GM18907 (cell line): ENCODE measurements at regions not wholly inside any gene's neighbourhood (a gene's known extent, or its start where the extent isn't known, plus 50 kb on each side); places are given as distances from the start of the nearest gene placed in this dataset.
A peak's percentile ranks its signal among the peaks of the same experiment; 100 is the strongest.

Experiments used
- ATAC-seq: cut with Tn5 transposase; IDR thresholded peaks from one replicate; pipeline ENCODE4 v1.9.1; 2021; ENCODE audit warnings: mild to moderate bottlenecking, moderate library complexity; ENCODE audit not compliant: unreplicated experiment

DNA sequence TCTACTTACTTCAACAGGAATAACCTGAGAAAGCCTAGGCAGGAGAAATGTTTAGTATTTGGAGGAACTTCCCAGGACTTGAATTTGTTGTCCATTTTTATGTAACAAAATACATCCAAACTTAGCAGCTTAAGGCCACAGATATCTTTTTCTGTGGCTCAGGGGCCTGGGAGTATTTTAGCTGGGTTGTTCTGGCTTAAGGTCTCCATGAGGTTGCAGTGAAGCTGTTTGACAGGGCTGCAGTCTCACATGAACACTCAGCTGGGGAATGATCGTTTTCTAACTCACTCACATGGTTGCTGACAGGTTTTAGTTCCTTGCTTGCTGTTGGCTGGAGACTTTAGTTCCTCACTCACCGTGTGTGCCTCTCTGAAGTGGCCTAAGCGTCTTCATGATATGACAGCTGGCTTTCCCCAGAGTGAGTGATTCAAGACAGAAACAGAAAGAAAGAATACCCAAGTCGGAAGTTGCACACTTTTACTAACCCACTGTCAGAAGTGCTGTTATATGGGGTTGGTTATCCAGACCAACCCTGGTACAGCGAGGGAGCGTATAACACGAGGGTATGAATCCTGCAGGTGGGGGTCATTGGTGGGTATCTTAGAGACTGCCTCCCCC is 229.7 kb upstream of the TBL1XR1 start:
- peak; percentile 99 for ATAC-seq

DNA sequence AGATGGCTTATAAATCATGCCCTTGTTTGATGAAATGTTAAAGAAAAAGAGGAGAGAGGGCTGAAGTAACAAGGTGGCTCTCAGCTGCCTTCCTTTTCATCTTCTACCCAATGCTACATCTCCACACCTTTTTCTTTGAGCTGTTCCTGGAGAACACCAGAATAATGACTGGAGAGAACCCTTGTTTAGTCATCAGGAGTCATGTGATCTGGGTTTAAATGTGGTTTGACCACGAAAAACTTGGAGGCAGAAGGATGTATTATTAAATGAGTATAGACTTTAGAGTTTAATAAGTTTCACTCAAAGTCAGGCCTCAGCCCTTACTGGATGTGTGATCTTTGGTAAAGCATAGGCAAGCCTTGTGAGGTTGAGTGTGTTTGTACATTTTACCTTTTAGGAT is 230.3 kb upstream of the TBL1XR1 start:
- ATAC-seq, result no peak

DNA sequence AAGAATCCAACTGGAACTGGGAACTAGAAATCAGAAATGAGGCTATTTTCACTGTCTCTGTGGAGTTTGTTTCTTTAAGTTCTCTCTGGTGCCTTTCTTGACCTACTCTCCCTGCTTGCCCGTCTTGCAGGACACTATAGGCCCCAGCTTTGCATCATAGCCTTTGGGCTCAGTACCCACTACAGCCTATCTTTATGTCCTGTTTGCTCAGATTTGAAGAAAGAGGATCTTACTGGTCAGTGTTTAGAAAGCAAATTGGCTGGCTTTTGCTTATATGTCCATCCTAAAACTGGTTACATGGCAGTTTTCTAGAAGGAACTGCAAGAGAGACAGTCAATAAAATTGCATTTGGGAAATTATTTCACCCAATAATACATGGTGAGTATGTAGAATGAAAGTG is 231.8 kb upstream of the TBL1XR1 start:
- no peak for ATAC-seq

DNA sequence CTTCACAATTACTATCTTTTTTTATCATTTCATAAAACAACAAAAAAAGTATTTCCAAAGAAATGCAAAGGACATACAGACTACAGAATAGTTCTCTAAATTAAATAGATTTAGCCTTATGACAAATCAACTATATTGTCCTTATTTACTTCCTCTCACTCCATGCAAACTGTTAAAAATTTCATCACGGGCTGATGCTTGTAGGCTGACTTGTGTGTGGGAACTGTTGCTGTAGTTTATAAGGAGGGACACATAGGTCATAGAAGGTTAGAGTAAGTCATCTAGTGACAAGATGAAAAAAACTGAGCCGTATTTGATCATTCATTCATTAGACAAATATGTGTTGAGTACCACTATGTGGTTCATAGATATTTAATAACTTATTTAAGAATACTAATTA is 232.5 kb upstream of the TBL1XR1 start:
- ATAC-seq, result no peak

DNA sequence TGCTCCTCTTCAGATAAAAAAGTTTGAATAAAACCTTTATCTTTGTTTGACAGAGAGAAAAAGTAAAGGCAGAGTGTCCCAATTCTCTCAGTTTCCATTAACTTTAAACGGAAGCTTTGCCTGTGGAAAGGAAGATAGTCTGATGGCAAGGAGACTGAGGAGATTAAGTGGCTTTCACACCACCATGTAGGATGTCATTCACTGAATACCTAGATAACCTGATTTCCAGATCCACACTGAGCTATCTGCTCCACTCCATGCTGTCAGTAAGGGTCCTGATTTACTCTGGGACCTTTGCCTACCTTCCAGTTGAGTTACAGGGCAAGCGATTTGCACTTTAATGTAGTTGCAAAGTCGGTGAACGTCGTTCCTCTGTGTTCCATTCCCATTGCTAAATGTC is 233.4 kb upstream of the TBL1XR1 start:
- ATAC-seq, result no peak

DNA sequence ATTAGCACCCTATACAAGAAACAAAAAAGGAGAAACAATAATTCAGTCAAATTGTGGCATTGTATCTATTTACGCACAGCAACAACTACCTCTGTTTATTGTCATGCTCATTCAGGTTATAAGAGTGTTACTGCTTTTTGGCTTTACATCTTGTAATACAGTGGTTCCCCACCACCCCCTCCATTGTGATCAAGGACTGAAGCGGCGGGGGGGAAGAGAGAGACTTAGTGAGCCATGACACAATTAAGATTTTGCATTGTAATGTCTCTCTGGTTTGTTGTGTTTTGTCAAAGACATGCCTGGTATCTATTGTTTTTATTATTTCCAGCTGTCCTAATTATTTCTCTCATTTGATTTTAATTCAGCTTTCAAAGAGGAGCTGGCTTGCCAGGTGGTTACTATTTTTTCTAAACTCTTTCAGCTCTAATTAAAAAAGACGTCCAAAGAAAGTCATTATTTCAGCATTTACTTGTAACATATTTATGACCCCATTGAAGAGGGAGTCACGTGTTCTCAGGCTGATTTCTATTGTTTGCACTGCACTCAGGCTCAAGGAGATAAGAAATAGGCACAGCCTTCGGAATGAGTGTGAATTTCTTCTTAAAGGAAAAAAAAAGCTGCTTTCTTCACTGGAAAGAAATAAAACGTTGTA is 234.4 kb upstream of the TBL1XR1 start:
- ATAC-seq, result no peak

DNA sequence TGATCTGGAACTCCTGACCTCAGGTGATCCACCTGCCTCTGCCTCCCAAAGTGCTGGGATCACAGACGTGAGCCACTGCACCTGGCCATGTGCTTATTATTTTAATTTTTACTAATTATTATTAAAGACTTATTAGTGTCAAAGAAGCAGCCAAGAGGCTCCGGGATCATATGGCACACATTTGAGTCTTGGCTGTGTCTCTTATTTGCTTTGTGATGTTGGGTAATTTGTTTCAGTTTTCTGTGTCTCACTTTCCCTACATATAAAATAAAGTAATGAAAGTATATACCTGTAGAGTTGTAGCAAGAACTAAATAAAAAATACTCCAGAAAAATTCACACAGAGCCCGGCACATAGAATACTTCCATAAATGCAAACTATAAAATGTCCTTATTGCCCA is 238.0 kb upstream of the TBL1XR1 start:
- ATAC-seq, result no peak

DNA sequence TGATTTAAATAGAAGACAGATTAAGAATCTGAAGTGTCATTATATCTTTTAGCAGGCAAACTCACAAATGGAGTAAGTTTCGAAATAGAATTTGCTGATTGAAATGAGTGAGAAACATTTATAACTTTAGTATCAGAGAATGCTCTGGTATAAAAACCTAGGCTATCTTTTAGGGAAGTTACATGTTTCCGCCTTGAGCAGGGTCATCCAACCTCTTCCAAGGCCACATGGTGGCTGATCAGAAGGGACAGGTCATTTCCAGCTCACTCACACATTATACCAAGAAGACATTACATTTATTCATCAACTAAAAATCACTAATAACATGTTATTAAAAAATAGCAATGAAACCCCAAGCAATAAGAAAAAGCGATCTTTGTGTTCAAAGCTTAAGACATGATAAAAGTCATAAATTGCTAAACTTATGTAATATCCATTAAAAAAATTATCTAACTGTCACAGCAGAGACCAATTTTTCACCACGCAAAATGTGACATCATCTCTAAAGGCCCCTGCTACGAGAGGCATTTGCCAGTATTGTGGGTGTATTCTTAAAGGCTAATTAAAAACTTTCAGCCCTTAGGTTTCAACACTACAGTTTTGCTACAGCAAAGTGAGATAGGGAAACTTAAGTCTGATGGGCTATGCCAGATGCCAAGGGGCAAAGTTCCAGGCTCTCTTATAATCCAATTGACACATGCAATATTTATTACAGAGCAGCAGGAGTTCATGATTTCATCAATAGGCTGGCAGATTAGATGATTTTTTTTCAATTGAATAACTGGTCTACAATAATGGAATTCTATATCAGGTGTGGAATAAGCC is 240.4 kb upstream of the TBL1XR1 start:
- ATAC-seq, result no peak

DNA sequence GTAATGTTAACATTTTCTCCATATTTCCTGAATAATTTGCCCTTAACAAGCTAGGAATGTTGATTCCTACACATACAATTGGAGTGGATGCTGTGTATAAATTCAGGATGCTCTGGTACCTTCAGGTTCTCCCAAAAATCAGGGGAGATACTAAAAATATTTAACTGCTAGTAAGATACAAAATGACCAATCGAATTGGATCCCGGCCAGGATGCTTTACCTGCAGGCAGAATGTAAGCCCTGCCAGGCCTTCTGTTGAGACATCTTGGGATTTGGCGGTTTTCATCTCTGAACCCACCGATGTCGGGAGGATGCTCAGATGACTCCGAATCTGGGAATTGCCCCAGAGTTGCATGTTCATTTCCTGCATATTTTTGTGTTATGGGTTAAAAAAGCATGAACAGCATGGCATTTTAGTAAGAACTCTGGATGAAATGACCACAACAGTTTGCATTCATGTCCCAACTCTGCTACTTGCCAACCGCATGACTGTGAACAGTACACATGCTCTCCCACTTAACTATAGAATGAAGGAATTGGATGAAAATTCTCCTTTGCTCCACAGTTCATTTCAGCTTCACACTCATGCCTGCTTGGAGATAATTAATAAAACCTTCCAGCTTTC is 241.4 kb upstream of the TBL1XR1 start:
- no peak for ATAC-seq

DNA sequence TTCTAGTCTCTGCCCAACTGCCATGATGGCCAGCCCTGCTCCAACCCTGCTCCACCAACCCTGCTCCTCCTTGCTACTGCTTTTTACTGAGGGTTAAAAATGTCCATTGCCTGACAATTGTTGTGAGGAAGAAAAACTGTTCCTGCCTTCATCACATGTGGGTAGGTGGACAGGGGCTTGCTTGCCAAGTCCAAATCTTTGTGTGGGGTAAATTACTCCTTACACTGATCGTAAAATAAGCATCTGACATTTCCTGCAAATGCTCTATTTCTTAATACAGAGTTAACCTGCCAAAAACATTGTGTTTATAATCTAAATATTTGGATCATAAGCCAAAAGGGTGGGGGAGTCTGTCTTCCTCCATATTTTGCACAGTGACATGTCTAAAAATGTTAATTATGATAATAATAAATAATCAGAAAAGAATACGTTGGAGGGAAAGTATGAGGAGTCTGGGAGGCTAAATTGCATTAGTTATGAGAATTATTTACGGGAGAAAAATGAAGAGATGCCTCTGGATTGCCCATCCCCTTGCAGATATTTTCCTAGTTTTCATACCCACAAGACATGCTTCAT is 242.5 kb upstream of the TBL1XR1 start:
- no peak for ATAC-seq

DNA sequence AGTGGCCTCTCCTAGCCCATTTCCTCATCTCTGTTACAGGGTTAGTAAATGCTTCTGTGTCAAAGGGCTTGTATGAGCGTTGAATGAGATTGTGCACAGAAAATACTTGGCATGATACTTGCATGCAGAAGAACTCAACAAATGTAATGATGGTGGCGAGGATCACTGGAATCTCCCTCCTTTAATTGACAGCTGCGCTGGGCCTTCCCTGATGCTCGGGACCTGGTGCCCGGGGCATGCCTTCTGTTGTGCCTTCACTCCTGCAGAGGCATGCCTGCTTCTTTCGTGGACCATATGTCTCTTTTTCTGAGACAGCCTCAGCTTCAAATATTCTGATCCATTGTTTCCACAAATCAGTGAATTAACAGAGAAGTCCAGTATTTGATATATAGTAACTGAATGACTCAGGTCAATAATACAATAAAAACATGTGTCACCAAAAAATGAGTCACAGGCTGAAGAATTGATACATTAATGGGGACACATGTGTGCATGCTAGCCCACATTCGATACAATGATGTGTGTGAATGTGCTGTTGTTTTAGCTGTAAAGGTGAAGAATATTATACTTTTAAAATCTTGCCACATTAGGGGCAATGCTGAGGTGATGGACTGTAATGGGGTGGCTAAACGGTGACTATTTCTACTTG is 243.3 kb upstream of the TBL1XR1 start:
- ATAC-seq, result no peak

DNA sequence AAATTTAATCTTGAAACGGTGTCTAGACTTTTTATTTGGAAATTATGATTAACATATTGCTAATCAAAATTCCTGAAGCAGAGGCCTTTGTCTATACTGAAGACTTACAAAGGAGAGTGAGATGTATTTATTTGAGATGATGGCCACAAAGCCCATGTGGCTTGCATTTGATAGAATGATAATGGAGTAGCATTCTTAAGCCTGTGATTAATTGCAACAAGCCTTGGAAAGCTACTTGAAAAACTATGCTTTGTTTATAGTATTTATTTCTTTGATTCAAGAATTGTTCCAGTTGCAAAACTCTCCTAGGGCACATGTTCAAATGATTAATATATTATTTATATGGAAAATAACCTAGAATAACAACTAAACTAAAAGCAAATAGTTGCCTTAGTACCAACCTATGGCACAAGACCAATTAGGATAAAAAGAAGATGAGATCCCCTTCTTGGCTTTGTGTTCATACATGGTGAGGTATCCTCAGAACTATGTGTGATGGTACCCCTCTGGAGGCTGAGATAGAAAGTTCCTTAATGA is 244.1 kb upstream of the TBL1XR1 start:
- no peak for ATAC-seq

DNA sequence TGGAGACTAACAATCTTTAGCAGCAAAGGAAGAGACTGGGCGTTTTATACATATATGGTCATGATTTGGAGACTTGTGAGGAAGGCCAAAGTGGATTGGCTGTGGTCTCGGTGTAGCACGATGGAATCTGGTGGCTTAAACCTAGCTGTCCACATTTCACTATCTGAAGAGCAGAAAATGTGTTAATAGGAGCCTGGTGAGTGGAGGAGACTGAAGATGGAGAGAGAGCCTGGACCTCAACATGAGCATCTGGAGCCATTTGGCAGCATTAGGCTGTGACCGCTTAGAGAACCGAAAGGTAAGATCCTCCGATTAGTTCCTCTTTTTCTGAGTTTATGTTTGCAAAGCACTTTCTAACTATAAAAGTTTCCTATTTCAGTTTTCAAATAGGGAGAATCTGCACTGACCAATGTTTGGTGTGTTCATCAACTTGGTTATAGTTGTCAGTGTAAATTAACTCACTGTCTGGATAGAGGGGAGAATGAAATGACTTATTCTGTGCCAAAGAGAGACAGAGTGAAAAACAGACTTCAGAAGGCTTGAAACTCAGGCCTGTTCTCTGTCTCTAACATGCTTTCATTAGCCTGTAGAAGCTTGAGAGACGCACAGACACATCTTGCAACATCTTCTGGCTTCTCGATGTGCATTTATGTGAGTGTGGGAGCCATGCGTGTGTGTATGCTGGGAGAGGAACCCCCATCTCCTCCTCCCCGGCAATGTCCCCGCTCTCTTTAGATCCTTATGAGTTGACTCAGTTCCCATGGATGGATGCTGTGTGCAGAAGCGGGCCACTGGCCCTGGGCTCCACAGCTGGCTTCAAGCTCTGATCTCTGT is 244.7 kb upstream of the TBL1XR1 start:
- ATAC-seq, result peak; percentile 99

DNA sequence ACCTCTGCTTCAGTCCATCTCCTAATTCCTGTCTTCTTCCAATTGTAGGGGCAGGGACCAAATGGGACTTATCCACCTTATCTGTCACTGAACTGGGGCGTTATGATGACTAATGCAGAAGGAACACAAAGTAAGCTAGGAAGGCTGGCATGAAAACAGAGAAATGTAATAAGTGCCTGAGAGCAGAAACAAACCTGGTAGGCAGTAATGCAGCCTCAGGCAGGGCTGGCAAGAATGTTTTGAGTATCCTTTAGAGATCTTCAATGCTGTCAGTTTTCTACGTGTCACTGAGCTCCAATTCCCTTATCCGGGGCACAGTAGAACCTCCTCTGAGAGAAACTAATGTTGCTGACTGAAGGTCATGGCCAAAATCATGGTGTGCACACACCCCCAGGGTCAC is 246.2 kb upstream of the TBL1XR1 start:
- ATAC-seq, result no peak

DNA sequence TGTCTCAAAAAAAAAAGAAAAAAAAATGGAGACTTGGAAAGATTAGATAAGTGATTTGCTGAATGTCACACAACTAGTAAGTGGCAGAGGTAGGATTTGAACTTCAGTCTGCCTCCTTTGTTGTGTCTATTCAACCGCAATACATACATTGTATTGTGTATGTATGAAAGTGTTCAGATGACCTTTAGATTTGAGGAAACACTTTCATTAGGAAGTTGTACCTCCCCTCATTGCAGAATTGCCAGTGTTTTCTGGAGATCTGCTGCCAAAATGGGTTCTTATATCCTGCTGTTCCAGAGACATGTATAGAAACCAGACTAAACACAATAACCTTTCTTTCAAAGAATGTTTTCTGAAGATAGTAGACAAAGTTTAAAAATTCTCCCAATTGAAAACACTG is 247.4 kb upstream of the TBL1XR1 start:
- ATAC-seq, result no peak

DNA sequence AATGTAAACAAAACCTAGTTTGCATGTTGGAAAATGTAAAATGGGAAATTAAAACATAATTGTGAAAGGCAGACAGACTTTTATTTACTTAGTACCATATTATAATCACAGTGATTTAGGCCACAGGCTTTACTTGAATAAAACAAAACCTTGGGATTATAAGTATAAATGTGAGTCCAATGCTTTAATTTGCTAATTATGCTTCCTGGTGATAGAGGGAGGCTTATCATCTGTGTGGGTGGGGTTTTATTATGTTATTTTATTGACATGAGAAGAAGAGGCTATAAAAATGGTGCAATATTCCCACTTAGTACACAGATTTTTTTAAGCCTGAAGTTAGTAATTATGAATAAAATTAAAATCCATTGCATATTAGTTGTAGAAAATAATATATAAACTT is 248.3 kb upstream of the TBL1XR1 start:
- ATAC-seq, result no peak

DNA sequence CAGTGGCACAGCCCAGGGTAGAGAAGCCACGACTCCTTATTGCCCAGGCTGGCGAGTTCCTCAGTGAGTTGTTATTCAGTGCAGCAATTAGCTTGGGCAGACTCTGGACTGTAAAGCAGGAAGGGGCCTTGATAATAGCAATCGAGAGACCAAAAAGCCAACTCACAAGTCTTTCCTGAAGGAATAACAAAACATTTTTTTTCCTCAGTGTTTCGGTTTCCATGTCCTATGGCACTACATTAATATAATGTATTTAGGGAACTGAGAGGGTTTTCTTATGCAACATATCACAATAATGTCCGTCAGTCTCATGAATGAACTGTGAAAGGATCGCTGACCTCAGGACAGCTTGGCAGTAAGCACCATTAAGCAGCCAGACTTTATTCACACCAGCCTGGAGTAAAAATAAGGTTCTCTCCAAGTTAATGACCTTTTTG is 248.9 kb upstream of the TBL1XR1 start:
- no peak for ATAC-seq

DNA sequence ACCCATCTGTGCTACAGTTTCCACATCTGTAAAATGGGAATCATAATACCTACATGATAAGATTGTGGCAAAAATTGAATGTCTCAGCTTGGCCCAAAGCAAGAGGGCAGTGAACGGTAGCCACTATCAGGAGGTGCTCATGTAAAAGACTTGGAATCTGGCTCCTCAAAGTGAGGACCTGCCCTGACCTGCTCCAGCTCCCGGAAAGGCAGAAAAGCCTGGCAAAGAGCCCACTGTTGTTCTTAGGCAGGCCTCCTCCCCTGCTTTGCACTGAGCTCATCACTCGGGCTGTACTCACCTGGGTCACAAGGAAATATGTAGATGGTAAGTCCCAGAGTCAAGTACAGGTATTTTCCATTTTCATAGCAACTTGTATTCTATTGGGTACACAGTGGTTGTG is 250.7 kb upstream of the TBL1XR1 start:
- no peak for ATAC-seq

DNA sequence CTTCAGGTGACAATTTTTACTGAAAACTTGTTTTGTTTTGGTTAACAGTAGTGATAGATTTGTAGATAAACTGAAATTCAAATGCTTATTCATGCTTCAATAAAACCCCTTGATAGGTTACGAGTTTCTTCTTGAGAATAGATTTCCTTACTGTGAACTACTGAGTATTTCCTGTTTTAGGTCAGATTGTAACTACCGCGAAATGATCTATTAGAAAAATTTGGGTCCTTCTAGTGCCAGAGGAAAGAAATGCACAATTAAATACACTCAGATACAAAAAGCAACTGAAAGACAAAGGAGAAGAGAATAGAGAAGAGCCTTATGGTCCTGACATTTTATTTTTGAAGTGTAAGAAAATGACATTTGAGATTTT is 251.7 kb upstream of the TBL1XR1 start:
- peak; percentile 39 for ATAC-seq
